ENCODE measurements at regions not wholly inside any gene's neighbourhood (a gene's known extent, or its start where the extent isn't known, plus 50 kb on each side); places are given as distances from the start of the nearest gene placed in this dataset.

DNA sequence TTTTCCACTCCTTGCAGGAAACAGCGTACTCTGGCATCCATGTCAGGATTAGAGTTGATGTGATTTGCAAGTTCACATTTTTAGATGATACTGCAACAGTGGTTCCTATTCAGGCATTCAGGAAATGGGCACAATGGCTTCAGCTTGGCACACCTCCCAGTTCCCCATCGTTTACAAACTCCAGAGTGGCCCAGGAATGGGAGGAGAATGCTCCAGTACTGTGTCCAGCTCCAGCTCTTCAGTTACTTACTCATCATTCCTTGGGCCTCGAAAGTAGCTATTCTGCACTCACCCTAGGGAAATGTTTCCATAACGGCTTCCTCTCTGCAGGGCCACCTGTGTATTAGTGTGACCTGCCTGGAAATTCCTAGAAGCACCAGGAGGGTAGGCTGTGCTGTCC is 239.7 kb upstream of the RGS6 start:
- FAIRE-seq = no peak

- FAIRE-seq = no peak
Observed at GRCh38 chr14:71693381-71693780, 238.8 kb upstream of the RGS6 start.

DNA sequence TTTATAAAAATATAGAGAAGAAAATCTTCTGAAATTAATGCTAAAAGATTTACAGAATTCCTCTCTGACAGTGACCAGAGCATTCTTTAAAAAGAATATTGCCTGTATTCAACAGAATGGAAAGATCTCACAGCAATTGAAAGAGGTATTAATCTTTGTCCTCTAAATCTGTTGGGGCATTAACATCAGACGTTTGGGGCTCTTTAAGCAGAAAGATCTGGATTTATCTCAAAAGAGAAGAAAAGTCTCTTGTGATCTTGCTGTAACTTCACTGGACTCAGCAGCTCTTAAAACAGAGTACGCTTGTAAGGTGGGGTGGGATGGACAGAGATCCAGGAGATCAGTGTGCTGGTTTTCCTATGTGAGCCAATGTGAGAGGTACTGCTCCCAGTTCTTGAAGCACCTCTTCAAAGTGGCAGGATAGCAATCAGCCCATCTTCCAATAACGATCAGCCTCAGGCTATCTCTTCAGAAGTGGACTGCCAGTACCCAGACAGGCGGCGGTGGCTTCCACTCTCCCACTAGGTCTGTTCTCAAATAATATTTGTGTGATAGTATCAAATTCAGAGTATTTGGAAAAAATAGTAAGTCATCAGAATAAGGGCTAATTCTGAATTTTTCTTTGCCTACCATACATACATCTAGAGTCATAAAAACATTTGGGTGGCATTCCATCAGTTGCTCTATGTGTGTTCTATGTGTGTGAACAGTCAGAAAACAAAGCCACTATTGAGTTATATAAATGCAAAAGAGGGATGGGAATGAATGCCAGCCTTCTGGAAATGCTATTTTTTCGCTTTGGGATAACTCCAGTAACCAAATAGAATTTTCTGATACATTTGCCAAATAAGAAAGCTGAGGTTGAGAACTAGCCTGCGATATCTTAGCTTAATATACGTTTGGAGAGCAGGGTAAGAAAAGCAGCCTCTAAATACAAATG is 237.4 kb upstream of the RGS6 start:
- no peak for FAIRE-seq

- FAIRE-seq = no peak
Observed at GRCh38 chr14:71695611-71696350, 236.4 kb upstream of the RGS6 start.

DNA sequence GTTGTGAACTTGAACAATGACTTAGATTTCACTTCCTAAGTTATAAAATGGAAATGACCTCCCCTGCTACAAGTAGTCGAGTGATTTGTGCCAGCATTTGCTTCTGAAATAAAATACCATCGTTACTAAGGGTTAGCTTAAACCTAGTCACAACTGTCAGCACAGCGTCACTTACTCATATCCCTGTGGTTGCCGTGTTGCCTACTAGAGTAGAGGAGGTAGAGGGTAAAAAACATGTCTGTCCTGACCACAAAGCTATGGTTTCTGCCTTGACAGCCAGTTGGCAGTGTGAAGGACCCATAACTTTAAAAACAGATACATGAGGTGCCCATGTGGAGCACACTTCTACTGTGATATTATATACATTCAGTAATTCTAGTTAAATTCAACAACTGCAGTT is 234.2 kb upstream of the RGS6 start:
- FAIRE-seq = no peak

GRCh38 chr14:71698673-71699072 is 233.6 kb upstream of the RGS6 start:
- FAIRE-seq = no peak

DNA sequence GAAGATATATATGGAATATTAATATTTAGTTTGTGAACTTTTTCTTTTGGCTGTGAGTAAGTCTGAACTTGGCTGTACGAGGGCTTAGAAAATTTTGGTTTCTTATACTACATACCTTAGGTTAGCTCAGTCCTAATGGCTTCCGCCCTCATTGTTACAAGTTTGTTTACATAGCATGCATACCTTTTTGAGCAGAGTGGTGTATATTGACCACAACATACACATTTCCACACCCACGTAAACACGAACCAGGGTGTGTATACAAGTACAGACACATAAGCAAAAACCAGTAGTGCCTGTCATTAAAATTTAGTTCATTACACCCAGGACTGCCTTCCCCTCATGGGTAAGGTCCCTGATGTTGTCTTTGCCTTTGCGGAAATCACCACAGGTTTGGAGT is 230.2 kb upstream of the RGS6 start:
- no peak for FAIRE-seq

- no peak for FAIRE-seq
Observed at GRCh38 chr14:71702786-71703185, 229.4 kb upstream of the RGS6 start.

GRCh38 chr14:71703477-71703876 is 228.8 kb upstream of the RGS6 start:
- no peak for FAIRE-seq

- no peak for FAIRE-seq
Observed at GRCh38 chr14:71704210-71704609, 228.0 kb upstream of the RGS6 start.

DNA sequence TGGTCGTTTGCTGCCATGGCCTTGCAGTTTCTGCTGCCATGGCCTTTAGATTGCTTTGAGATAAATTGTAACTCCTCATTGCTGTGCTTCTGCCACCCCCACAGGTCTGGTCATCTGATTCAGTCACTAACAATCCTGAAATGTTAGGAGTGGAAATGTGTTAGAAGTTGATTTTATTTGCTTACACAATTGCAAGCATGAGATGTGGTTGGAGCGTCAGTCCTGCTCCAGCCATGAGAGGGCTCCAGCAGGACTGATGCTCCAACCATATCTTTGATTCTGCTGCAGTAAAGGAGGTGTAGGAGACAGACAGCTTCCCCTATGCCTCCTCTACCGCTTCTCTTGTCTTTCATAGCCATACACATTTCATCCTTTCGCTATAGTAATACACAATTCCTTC is 226.8 kb upstream of the RGS6 start:
- no peak for FAIRE-seq

DNA sequence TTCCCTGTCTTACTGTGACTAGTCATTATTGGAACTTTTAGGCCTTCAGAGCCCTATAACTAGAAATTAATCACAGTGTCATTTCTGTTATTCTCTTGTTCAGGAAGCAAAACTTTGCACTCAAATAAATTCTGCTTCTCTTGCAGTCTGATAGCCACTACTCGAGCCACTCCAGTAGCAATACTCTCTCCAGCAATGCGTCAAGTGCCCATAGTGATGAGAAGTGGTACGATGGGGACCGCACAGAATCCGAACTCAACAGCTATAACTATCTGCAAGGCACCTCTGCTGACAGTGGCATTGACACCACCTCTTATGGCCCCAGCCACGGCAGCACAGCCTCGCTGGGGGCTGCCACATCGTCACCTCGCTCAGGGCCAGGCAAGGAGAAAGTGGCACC is 223.2 kb upstream of the RGS6 start:
- FAIRE-seq = no peak

GRCh38 chr14:71709987-71710386 is 222.2 kb upstream of the RGS6 start:
- FAIRE-seq = no peak

DNA sequence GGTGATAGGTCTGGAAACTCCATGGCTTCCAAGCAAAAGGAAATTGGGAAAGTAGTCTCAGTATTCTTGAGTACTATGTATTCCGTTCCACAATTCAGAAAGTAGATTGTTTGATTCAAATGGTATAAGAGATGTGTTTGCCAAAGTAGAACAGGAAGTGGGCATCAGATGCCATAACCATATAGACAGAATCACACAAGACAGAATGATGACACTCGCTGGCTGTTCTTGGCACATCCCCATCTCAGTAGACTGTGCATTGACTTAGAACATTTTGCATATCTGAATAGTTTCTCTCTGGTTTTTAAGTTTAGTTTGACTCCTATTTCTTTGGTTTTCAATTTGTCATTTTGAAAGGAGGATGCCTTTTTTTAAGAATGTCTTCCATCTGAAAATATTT is 221.1 kb upstream of the RGS6 start:
- no peak for FAIRE-seq

- FAIRE-seq = no peak
Observed at GRCh38 chr14:71711619-71712018, 220.6 kb upstream of the RGS6 start.

DNA sequence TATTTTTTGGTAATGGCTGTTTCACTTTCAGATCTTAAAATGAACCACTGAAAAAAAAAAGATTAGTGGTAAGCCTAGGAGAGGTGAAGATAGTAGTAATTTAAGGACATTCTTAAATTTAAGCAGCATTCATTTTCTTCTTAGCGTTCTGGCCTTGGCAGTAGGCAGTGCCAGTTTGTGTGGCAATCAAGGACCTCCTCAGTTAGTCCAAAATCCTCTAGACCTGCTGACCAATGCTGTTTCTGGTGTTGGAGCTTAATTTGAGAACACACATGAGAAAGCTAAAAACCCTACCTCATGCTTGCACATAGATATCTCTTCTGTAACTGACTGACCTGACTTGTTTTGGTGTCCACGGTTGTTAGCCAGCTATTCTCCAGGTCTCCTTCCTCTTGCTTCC is 219.8 kb upstream of the RGS6 start:
- no peak for FAIRE-seq

- FAIRE-seq = no peak
Observed at GRCh38 chr14:71713016-71713415, 219.2 kb upstream of the RGS6 start.

- no peak for FAIRE-seq
Observed at GRCh38 chr14:71713451-71713850, 218.8 kb upstream of the RGS6 start.

DNA sequence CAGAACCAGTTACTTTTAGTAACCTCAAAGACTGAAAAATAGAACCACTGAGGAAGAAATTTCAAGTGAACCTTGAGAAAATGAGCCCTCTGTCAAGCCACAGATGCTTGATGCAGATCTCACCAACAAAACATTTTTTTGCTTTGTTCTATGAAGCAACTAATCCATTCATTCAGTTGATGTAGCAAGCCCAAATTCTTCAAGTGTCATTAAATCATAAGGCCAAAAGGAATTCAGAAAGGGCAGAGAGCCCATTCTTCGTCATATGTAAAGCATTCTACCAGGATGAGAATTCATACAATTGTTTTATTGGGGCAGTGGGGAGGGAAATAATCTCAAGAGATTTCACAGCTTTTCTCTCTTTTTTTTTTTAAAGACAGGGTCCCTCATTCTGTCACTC is 218.0 kb upstream of the RGS6 start:
- no peak for FAIRE-seq

DNA sequence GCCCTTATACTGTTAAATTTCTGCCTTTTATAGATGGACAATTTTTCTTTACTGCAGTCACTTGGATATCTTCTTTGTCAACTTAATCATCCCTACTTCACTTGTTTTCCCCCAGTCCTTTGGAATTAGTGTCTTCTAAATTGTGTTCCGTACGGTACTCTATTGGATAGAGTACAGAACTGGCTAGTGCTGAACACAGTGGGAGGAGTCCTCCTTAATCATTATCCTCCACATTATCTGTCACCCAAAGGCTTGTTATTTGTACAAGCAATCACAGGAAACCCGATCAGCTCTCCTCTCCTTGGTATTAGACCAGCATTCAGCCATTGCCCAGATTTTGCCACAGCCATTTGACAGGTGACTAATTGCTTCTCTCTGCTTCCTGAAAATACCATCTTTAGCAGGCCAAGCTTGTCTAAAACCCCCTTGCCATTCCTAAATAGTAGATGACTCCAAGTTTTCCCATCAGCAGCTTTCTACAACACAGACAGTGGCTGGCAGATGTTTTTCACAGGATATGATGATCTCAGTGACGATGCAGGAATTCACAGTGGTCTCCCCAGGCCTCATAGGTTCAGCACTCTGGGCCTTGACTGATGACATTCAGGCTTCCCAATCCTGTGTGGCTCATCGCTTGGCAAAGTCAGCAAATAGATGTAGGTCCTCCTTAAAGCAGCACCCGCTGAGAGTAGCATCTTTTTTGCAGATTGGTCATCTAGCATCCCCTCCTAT is 216.0 kb upstream of the RGS6 start:
- FAIRE-seq = no peak

DNA sequence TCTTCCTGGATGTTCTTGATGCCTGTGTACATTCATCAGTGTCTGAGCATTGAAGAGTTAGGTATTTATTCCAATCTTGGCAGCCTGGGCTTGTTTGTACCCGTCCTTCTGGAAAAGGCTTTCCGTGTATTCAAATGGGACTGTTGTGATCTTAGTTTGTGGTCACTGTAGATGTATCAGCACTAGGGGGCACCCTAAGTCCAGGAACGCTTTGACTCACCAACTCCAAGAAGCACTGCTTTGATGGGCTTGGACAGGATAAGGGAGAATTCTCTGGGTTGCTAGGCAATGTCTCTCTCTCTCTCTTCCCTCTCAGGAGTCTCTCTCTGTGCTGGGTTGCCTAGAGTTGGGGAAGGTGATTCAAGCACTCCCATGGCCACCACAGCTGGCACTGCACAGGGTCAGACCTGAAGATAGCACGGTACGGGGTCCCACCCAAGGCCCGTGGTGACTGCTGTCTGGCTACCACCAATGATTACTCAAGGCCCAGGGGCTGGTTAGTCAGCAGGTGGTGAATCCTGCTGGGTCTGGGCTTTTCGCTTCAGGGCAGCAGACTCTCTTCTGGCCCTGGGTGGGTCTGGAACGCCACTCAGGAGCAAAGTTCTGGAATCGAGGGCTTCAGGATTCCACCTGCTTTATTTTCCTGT is 211.1 kb upstream of the RGS6 start:
- no peak for FAIRE-seq

DNA sequence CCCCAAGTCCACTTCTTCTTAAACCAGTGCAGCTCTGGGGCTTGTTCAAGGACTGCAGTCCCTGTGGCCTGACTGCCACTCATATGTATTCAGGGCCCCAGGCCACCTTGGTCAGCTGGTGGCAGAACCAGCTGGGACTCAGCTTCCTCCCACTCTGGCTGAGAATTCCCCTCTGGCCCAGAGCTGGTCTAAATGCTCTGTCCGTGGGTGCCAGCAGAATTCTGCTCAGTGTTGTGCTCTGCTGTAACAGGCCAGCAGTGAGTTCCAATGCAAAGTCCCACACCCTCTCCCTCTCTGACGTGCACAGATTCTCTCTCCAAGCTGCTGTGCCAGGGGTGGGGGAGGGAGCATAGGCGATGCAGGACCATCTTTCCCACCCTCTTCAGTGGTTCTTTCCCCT is 210.4 kb upstream of the RGS6 start:
- no peak for FAIRE-seq

DNA sequence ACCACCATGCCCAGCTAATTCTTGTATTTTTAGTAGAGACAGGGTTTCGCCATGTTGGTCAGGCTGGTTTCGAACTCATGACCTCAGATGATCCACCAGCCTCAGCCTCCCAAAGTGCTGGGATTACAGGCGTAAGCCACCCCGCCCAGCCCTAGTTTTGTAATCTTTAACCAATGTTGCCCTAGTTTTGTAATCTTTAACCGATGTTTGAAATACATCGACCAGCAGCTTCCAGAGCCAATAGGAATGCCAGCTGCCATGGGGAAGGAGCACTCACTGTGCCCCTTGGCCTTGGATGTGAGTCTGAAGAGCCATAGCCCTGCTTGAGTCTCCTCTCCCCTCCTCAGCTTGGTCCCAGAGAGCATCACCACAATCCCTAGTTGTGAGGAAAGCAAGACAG is 209.3 kb upstream of the RGS6 start:
- FAIRE-seq = no peak

Measured in A204.1 (cell line).